Neural cell (in vitro differentiated cells): ENCODE measurements at regions not wholly inside any gene's neighbourhood (a gene's known extent, or its start where the extent isn't known, plus 50 kb on each side); places are given as distances from the start of the nearest gene placed in this dataset.

Source experiments
- CTCF ChIP-seq: fragments of 450-650 bp; IDR thresholded peaks from 2 replicates; pipeline ENCODE4 v1.5.1; 2014; ENCODE audit warnings: antibody characterized with exemption, mild to moderate bottlenecking, moderate library complexity; ENCODE audit not compliant: poor library complexity, severe bottlenecking
- EP300 ChIP-seq: fragments of 450-650 bp; conservative IDR thresholded peaks from 2 replicates; pipeline ENCODE4 v1.6.1; 2014; ENCODE audit warnings: antibody characterized with exemption, mild to moderate bottlenecking, moderate library complexity; ENCODE audit not compliant: poor library complexity, severe bottlenecking
- EZH2 ChIP-seq: fragments of 200-600, 300-800 bp; shearing (Covaris generic), sonication (generic); IDR thresholded peaks from 2 replicates; pipeline ENCODE4 v1.6.1; 2014; ENCODE audit warnings: antibody characterized with exemption, low read length, borderline replicate concordance, mild to moderate bottlenecking; ENCODE audit not compliant: insufficient read depth, poor library complexity, severe bottlenecking
- POLR2AphosphoS5 ChIP-seq: IDR thresholded peaks from 2 replicates; pipeline ENCODE4 v1.6.1; 2012
- RAD21 ChIP-seq: fragments of 450-650 bp; conservative IDR thresholded peaks from 2 replicates; pipeline ENCODE4 v1.6.1; 2014; ENCODE audit warnings: antibody characterized with exemption, mild to moderate bottlenecking, moderate library complexity
- SMC3 ChIP-seq: fragments of 450-650 bp; conservative IDR thresholded peaks from 2 replicates; pipeline ENCODE4 v1.6.1; 2014; ENCODE audit warnings: antibody characterized with exemption, mild to moderate bottlenecking, moderate library complexity; ENCODE audit not compliant: poor library complexity
- TAF1 ChIP-seq: IDR thresholded peaks from 2 replicates; pipeline ENCODE4 v1.6.1; 2012; ENCODE audit warnings: low read depth

- TF ChIP-seq CTCF (no peak), EZH2 (no peak), POLR2AphosphoS5 (no peak), EP300 (no peak), SMC3 (no peak), TAF1 (no peak), RAD21 (no peak)
Measured at GRCh38 chr21:17688912-17689874, 76.5 kb upstream of the BTG3 start.
